GM18511 (cell line): ENCODE measurements at regions not wholly inside any gene's neighbourhood (a gene's known extent, or its start where the extent isn't known, plus 50 kb on each side); places are given as distances from the start of the nearest gene placed in this dataset.

Experiments
- ATAC-seq: cut with Tn5 transposase; IDR thresholded peaks from one replicate; pipeline ENCODE4 v1.9.1; 2021; ENCODE audit warnings: mild to moderate bottlenecking, moderate library complexity; ENCODE audit not compliant: unreplicated experiment

- ATAC-seq: no peak
Observed at GRCh38 chrX:121975671-121976070, 928.3 kb downstream of the GLUD2 start.

GRCh38 chrX:121987163-121987562, 939.8 kb downstream of the GLUD2 start:
- ATAC-seq: no peak

- no peak for ATAC-seq
Observed at GRCh38 chrX:121987835-121988234, 940.4 kb downstream of the GLUD2 start.

DNA sequence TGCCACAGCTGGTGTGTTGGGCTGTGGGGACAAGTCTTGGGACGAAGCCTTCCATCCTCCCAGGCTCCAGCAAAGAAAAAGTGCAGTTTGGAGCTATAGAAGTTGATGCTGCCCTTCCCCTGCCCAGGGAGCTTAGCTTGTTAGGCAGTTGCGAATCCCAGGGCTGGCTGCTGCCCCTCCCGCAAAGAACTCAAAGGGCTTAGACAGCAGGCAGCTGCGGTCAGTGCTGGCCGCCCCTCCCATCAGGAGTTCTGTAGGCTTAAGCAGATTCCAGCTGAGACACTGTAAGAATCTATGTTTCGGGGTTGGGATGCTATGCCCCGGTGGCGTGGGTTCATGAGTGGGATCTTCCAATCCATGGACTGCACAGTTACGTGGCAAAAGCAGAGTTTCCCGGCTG, 956.7 kb downstream of the GLUD2 start:
- no peak for ATAC-seq

DNA sequence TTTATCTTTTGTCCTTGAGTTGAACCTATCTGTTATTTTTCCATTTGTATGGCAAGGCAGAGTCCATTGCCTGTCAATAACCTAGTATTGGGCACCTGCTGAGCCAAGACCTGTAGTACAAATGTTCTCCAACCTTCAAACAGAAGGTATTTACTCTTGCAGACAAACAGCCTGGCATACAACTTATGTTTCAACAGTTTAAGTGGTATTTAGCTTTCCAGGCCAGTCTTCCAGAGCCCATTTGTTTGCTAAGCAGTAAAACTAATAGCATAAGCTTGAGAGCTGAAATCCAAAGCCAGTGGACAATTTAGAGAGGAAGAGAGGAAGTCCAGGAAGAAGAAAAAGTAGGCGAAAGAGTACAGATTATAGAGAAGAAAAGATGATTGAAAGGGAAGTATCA, 979.3 kb downstream of the GLUD2 start:
- no peak for ATAC-seq

DNA sequence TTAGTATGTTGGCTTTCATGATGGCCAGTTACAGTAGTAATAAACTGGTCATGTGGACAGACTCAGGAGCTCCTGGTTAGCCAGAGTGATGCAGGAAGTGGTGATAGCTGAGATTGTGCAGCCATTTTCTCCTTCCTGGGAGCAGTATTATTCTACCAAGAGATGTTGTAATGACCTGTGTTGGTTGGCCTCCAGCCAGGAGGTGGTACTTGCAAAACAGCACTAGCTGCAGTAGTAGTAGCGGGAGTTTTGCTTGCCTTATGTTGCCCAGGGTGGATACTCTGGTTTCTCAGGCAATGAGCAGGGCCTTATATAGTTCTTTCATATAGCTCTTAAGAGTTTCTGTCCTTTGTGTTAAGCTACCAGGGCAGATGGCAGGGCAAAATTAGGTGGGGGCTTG, 998.8 kb downstream of the GLUD2 start:
- ATAC-seq: no peak

DNA sequence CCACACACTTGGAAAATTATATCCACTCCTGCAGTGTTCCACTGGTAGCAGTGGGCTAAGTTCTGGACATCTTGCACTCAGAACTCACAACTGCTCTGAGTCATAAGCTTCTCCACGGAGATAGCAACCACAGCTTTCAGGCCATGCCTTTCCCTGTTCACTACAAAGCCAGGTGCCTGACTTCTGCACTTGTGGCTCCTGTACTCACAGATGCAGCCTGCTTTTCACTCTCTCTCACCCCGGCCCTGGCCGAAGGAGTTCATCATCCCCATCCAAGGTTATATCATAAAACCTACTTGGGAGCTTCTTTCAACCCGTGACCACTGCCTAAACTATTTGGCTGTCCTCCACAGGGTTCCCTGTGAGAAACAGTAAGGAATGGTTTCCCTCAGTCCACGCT, 999.4 kb downstream of the GLUD2 start:
- ATAC-seq: no peak

- no peak for ATAC-seq
Observed at GRCh38 chrX:122047261-122047660, 999.9 kb downstream of the GLUD2 start.

DNA sequence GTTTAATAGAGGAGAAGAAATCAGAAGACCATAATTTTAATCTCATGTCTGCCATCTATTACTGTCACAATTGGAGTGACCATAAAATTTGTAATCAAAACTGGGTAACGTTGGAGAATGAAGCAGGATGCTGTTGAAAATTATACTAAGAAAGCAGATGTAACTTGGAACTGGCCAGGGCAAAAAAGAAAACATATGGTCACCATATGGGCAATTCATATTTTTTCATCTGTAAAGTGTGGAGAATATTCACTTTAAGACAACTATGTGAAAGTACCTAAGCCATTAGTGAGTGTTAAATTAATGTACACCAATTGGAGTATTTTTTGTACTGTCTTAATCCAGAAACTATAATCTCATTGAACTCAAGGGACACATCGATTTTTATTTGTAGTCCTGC, 1008.0 kb downstream of the GLUD2 start:
- ATAC-seq: no peak

GRCh38 chrX:122055979-122056715, 1008.7 kb downstream of the GLUD2 start:
- ATAC-seq: no peak

DNA sequence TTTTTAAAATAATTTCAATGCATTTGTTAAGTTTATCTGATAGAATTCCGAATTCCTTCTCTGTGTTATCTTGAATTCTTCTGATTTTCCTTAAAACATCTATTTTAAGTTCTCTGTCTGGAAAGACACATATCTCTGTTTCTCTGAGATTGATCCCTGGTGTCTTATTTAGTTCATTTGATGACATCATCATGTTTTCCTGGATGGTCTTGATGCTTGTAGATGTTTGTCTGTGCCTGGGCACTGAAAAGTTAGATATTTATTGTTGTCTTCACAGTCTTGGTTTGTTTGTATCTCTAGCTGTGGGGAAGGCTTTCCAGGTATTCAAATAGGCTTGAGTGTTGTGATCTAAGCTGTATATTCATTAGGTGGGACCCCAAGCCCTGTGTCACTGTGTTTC, 1028.8 kb downstream of the GLUD2 start:
- ATAC-seq: no peak

DNA sequence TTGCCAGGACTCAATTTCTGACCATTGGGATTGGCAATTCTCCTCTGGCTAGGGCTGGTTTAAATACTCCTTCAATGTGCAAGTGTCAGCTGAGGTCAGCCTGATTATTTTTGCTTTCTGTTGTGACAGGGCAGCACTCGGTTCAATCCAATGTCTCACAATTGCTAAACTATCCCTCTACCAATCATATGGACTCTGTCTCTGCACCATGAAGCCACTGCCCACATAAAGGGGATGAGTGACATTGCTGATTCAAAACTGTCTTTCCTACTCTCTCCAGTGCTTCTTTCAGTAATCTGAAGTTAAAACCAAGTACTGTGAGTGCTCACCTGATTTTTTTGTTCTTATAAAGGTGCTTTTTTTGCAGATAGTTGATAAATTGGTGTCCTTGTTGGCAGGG, 1030.7 kb downstream of the GLUD2 start:
- ATAC-seq: no peak

DNA sequence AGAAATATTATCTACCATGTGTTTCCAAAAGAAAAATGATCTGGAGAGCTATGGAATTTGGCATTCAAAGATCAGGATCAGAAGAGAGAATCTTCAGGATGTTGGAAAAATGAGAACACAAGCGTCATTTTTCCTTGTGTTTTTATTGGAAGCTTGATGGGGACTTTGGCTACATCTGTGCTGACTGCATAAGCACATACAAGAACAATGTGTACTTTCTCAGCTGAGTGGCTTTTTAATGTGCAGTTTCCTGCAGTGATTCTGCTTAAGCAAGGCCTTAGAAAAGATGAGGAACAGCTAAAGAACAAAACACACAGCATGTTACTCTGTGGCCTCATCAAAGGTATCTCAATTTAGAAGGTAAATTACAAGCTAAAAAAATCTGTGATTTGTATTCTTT, 1039.9 kb downstream of the GLUD2 start:
- no peak for ATAC-seq

DNA sequence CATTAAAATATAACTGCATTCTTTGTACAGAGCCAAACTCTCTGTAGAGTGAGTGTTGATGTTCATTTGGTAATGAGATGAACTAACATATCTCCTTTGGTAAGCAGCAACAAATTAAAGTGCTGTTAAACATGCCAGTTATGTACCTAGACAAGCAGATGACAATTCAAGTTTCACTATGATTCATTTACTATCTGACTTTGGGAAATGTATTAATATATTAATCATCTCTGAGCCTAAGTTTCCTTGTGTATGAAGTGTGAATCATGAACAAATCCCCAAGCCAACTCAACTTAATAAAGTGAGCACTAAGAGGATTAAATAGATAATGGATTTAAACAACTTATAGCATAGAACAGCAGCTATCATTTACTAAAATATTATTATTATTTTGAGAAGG, 1044.2 kb downstream of the GLUD2 start:
- no peak for ATAC-seq

- no peak for ATAC-seq
Observed at GRCh38 chrX:122092360-122092759, 1045.0 kb downstream of the GLUD2 start.

- no peak for ATAC-seq
Observed at GRCh38 chrX:122092978-122093377, 1045.6 kb downstream of the GLUD2 start.

GRCh38 chrX:122094611-122095010, 1047.2 kb downstream of the GLUD2 start:
- no peak for ATAC-seq

DNA sequence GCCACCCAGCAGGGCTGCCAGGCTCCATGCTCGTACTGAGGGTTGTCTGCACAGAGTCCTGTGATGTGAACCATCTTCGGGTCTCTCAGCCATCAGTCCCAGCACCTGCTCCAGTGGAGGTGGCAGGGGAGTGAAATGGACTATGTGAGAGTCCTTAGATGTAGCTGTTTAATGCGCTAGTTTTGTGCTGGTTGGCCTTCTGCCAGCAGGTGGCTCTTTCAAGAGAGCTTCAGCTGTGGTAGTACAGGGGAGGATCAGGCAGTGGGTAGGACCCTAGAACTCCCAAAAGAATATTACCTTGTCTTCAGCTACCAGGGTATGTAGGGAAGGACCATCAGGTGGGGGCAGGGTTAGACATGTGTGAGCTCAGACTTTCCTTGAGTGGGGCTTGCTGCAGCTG, 1066.0 kb downstream of the GLUD2 start:
- no peak for ATAC-seq

- no peak for ATAC-seq
Observed at GRCh38 chrX:122113896-122114295, 1066.5 kb downstream of the GLUD2 start.

- ATAC-seq: no peak
Observed at GRCh38 chrX:122115604-122116003, 1068.2 kb downstream of the GLUD2 start.

DNA sequence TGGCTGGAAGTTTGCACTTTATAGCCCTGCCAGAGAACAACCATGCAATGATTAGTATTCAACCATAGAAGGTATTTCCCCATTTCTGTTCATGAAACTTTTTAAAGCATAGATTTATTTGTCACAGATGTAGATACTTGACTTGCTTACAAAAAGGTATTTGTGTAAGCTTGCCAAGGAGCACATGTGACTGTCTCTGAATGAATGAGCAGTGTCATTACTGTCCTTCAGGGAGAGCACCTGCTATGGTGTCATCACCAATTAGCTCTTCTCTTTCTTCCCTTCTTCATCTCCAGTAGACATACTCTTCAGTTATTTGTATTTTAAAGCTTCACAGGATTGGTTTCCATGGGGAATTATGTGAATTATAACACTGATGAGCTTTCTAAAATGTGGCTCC, 1064.7 kb upstream of the GRIA3 start:
- no peak for ATAC-seq

DNA sequence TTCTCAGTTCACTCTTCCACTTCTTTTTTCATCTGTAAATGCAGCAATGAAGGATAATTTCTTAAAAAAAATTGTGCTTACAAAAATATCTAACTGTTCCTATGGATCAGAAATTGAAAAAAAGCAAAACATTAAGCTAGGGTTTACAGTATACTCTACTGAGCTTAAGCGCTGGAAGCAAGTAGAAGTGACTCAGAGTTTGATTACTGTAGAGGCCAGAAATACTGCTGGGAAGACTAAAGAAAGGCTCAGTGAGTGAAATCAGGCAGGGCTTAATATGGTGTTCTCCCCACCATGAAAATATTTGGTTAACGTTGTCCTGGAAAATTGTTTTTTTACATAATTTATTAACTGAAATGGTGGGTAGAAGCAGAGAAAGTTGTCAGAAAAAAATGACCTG, 1061.8 kb upstream of the GRIA3 start:
- ATAC-seq: no peak

DNA sequence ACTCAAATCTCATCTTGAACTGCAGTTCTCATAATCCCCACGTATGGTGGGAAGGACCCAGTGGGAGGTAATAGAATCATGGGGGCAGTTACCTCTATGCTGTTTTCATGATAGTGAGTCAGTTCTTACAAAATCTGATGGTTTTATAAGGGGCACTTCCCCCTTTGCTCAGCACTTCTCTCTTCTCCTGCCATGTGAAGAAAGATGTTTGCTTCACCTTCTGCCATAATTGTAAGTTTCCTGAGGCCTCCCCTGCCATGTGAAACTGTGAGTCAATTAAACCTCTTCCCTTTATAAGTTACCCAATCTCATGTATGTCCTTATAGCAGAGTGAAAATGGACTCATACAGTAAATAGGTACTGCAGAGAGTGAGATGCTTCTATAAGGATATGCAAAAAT, 1050.6 kb upstream of the GRIA3 start:
- ATAC-seq: no peak
